ENCODE measurements at regions not wholly inside any gene's neighbourhood (a gene's known extent, or its start where the extent isn't known, plus 50 kb on each side); places are given as distances from the start of the nearest gene placed in this dataset.

GRCh38 chr14:105765893-105766614 is 239.7 kb downstream of the TMEM121 start:
- TF ChIP-seq CTCF (IDR thresholded peaks at IDR 0.05) (no peak), POLR2A (IDR thresholded peaks at IDR 0.05) (no peak)
